ENCODE measurements at regions not wholly inside any gene's neighbourhood (a gene's known extent, or its start where the extent isn't known, plus 50 kb on each side); places are given as distances from the start of the nearest gene placed in this dataset.
"Not testable (repeated sequence)": the region's sequence is repeated elsewhere in the genome, so short reads cannot be mapped to it uniquely, and the experiment has no call there.

GRCh38 chr7:119643558-119643957 lies 629.4 kb upstream of the KCND2 start:
- DNase-seq = no peak

GRCh38 chr7:119647286-119647685 lies 625.7 kb upstream of the KCND2 start:
- no peak for DNase-seq

- DNase-seq = not testable (repeated sequence)
These were observed 624.2 kb upstream of the KCND2 start for GRCh38 chr7:119648752-119649151.

GRCh38 chr7:119660080-119660479 lies 612.9 kb upstream of the KCND2 start:
- DNase-seq = no peak

GRCh38 chr7:119664601-119665000 lies 608.4 kb upstream of the KCND2 start:
- no peak for DNase-seq

- no peak for DNase-seq
These were observed 607.2 kb upstream of the KCND2 start for GRCh38 chr7:119665796-119666195.

- no peak for DNase-seq
These were observed 591.6 kb upstream of the KCND2 start for GRCh38 chr7:119681336-119681735.

- DNase-seq = no peak
These were observed 588.2 kb upstream of the KCND2 start for GRCh38 chr7:119684763-119685162.

GRCh38 chr7:119685906-119686305 lies 587.1 kb upstream of the KCND2 start:
- no peak for DNase-seq

GRCh38 chr7:119688831-119689230 lies 584.1 kb upstream of the KCND2 start:
- DNase-seq = no peak

GRCh38 chr7:119692541-119692940 lies 580.4 kb upstream of the KCND2 start:
- DNase-seq = no peak

- DNase-seq = no peak
These were observed 578.5 kb upstream of the KCND2 start for GRCh38 chr7:119694506-119694905.

GRCh38 chr7:119696336-119696735 lies 576.6 kb upstream of the KCND2 start:
- DNase-seq = no peak

- no peak for DNase-seq
These were observed 569.1 kb upstream of the KCND2 start for GRCh38 chr7:119703895-119704294.

- no peak for DNase-seq
These were observed 566.4 kb upstream of the KCND2 start for GRCh38 chr7:119706608-119707007.

GRCh38 chr7:119708891-119709290 lies 564.1 kb upstream of the KCND2 start:
- DNase-seq = no peak

GRCh38 chr7:119711104-119711503 lies 561.9 kb upstream of the KCND2 start:
- DNase-seq = no peak

- no peak for DNase-seq
These were observed 560.0 kb upstream of the KCND2 start for GRCh38 chr7:119712886-119713462.

GRCh38 chr7:119713606-119714005 lies 559.4 kb upstream of the KCND2 start:
- no peak for DNase-seq

GRCh38 chr7:119720541-119720940 lies 552.4 kb upstream of the KCND2 start:
- DNase-seq = no peak

- DNase-seq = no peak
These were observed 548.8 kb upstream of the KCND2 start for GRCh38 chr7:119724041-119724792.

GRCh38 chr7:119733127-119733879 lies 539.7 kb upstream of the KCND2 start:
- DNase-seq = no peak

GRCh38 chr7:119737390-119737789 lies 535.6 kb upstream of the KCND2 start:
- no peak for DNase-seq

GRCh38 chr7:119745280-119745679 lies 527.7 kb upstream of the KCND2 start:
- DNase-seq = not testable (repeated sequence)

All from suppressor macrophage treated with lipopolysaccharide for 4 hours (primary cell).